Activated CD8-positive, alpha-beta memory T cell treated with anti-CD3 and anti-CD28 coated beads for 36 hours (primary cell): ENCODE measurements at regions not wholly inside any gene's neighbourhood (a gene's known extent, or its start where the extent isn't known, plus 50 kb on each side); places are given as distances from the start of the nearest gene placed in this dataset.

Experiments used
- CTCF ChIA-PET: fragments of 350-600 bp; sonication (Branson Sonifier 250); formaldehyde crosslinking; loops from one replicate; lab custom pipeline; 2021; ENCODE audit warnings: antibody characterized with exemption; lab: Charles Lee
- POLR2A ChIA-PET: fragments of 350-600 bp; sonication (Branson Sonifier 250); formaldehyde crosslinking; loops from one replicate; lab custom pipeline; 2021; ENCODE audit warnings: antibody characterized with exemption; lab: Charles Lee

GRCh38 chr18:73670524-73670923 is 477.1 kb downstream of the FBXO15 start:
- ChIA-PET POLR2A (no interaction called here), CTCF (no interaction called here)

DNA sequence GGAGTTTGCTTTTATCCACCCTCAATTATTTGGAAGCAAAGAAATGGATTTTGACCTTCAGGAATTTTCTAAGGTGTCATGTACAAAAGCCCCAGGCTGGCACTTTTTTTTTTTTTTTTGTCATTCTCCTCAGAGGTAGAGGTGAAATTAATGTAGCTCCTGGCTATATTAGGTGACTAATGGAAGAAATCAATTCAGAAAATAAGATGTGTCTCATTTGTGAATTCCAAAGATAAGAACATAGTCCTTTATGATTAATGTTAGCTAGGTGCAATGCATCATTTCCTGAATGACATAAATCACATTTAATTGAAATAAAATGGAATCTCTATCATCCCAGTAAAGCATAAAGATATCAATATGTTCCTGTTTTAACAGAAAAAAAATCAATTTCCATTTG is 477.6 kb downstream of the FBXO15 start:
- POLR2A ChIA-PET: no interaction called here

DNA sequence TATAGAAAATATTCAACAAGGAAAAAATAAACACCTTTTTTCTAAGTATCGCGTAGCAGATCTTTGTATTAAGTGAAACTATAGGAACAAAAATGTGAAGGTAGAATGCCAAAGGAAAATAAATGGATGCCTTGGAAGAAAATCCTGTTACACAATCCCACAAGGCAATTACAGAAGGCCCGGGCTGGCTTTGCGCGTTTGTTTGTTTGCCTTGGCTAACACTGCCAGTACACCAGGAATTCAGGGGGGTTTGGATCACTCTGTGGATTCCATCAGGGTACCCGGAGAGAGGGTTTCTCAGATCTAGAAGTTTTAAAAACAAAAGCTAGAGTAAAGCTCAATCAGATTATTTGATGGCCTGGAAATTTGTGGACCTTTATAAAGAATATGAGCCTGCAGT is 478.3 kb downstream of the FBXO15 start:
- CTCF ChIA-PET: no interaction called here
- POLR2A ChIA-PET: no interaction called here

More for the DNA sequence above, 477.6 kb downstream of the FBXO15 start:
- CTCF ChIA-PET: no interaction called here

DNA sequence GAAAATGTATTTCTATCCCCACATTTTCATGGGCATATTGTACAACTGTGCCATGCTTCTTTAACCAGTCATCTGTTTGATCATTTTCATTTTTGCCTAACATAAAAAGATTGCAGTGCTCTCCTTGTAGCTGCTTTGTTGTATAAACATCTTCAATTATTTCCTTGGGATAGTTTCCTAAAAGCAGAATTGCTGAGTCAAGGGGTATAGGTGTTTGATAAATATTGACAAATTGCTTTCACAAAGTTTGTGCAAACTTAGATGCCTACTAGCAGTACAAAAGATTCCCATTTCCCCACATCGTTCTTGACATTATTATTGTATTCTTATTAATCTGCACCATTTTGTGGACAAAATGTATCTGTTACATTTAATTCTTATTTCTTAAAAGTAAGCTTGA is 479.6 kb downstream of the FBXO15 start:
- ChIA-PET POLR2A (no interaction called here), CTCF (no interaction called here)

DNA sequence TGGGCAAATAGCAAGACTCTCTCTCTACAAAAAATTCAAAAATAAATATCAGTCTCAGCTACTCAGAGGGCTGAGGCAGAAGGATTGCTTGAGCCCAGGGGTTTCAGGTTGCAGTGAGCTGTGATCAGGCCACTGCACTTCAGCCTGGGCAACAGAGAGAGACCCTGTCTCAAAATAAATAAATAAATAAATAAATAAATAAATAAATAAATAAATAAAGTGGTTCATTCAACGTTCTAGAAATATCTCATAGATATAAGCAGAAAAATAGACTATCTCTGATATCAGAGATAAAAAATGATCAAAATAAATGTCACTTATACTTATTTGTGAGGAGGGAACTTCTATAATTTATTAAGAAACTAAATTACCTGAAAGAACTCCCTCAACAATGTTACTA is 480.9 kb downstream of the FBXO15 start:
- CTCF ChIA-PET: no interaction called here
- POLR2A ChIA-PET: no interaction called here

GRCh38 chr18:73664896-73665295 is 482.7 kb downstream of the FBXO15 start:
- ChIA-PET CTCF (no interaction called here), POLR2A (no interaction called here)

DNA sequence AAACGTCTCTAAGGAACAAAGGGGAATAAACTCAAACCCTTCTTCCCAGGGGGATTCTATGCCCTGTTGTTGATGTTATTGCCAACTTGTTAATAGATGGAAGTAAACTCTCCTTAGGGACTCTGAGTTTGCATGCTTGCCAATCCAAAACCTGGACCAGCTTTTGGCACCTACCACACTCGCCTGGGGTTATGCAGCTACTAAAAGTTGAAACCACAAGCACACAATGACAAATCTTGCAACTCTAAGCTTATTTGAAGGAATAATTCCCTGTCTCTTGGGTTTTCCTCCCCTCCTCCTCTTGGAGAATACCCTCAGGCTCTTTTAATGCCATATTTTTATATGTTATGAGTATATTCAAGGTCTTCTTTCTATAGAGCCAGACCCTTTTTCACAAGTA is 484.1 kb downstream of the FBXO15 start:
- ChIA-PET CTCF (no interaction called here), POLR2A (no interaction called here)

DNA sequence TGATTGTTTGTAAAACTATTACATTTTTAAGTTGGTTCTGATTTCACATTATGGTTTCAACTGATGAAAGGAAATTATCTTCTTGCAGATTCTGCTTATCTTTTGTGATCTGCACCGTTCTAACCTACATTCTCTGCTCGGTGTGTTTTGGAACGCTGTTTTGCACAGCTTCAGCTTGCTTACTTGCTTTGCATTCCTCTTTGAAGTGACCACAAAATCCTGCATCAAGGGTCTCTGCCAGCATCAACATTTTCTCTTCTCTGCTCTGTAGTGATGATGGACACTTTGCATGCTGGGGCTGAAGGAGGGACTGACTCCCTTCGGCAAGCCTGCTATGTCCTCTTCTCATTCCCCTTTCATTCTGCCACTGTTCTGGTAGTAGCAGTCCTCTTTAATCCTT is 485.2 kb downstream of the FBXO15 start:
- POLR2A ChIA-PET: no interaction called here
- CTCF ChIA-PET: no interaction called here

DNA sequence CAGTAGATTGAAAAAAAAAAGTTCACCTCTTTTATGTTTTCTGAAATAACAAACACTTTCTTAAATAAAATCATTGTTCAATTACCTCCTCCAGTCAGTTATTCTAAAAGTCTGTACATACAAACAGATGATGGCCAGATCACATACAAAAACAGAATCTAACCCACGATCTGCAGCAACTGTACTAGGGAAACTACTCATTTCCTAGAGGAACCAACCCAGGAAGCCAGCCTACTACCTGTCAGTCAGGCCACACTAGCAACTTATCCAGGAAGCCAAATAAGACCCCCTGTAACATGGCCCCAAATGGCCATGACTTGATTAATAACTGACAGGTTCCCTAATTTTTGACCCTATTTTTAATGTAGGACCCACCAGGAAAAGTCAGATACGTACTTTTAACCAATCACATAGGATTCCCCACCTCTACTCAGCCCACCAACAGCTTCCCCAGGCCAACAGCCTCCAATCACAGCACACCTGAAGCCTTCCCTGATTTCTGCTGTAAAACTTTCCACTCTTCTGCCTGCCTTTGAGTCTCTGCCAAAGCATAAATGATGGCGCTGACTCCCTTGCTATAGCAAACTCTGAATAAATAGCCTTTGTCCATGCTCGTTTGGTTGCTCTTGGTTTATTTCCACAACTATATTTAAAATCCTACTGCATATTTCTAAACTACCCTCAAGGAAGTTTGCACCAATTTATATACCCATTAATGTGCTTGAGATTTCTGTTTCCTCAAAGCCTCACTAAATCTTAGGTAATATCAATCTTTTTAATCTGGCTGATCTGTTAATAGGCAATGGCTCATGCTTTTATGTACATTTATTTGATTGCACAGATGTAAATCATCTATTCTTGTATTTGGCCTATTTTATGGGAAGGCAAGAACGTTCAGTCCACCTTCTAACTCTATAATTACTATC is 486.4 kb downstream of the FBXO15 start:
- ChIA-PET POLR2A (no interaction called here), CTCF (no interaction called here)

- ChIA-PET POLR2A (no interaction called here), CTCF (no interaction called here)
Measured at GRCh38 chr18:73656691-73657090, 490.9 kb downstream of the FBXO15 start.

DNA sequence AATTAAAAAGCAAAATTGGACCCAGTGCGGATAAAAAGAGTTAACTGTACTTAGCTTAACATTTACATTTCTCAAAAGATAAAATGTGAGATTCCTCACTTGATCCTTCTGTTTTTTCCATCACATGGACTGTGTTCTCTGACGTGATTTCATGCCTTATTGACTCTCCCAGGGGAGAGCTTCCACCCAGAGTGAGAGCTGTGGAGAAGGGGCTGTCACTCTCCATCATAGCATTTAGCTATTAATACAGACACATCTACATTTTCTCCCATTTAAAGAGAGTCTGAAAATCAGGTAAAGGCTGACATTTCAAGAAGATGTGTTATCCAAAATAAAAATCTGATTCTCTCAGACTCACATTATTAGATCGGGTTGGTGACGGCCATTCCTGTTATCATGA is 493.8 kb downstream of the FBXO15 start:
- ChIA-PET CTCF (no interaction called here), POLR2A (no interaction called here)

GRCh38 chr18:73653251-73653650 is 494.4 kb downstream of the FBXO15 start:
- CTCF ChIA-PET: no interaction called here

DNA sequence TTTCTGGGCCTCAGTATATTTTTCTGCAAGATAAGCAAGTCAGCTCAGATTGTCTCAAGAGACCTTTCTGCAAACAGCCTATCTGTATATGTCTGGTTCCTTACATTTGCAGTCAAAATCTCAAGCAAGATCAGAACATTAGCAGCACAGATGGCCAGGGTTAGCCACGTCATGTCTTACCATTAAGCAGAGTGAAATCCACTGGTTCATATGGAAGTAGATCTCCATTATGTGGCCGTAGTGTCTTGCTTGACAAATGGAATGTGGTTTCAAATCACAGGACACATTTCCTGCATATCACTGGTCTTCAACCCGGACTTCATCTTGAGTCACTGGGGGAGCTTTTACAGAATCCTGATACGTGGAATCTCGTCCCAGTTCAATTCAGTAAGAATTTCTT is 500.2 kb downstream of the FBXO15 start:
- CTCF ChIA-PET: no interaction called here
- POLR2A ChIA-PET: no interaction called here

More at GRCh38 chr18:73653251-73653650, 494.4 kb downstream of the FBXO15 start:
- POLR2A ChIA-PET: no interaction called here

GRCh38 chr18:73646772-73647171 is 500.9 kb downstream of the FBXO15 start:
- CTCF ChIA-PET: no interaction called here
- POLR2A ChIA-PET: no interaction called here

DNA sequence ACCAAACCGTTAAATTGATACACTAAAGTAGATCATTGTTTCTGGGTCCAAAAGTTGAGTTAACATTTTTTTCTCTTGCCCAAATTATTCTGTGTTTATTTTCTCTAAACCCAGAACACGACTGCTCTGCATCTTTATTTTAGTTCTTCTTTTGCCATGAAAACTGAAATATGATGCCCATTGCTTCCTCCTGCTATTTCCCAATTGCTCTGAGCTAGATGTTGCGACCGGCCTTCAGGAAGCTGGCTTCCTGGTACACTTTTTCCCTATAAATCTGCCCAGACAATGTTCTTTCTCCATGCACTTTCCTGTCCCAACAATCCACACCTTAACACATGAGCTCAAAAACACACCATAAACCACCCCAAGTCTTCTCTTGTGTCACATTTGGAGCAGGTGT is 501.4 kb downstream of the FBXO15 start:
- ChIA-PET CTCF (no interaction called here), POLR2A (no interaction called here)

DNA sequence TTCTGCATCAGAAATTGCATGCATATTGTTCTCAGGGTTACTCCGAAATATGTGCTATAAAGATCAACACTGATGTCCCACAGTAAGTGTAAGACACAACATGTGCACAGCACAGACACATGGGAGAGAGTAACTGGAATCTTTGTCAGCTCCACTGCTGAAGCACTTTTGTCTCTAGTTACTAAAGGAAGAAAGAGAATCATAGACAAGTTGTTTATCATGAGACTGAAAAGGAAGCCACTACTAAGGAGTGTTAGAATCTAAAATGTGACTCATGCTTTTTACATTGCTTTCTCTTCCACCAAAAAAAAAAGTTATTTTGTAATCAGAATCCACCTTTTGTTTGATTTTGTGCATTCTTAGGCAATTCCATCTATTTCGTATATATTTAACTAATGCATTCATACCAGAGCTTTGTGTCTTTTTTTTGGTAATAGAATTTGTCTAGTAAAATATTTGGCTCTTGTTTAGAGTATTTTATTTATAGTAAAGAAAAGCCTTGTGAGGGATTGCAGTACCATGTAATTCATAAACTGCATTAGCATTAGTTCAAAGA is 502.4 kb downstream of the FBXO15 start:
- ChIA-PET CTCF (no interaction called here), POLR2A (no interaction called here)

DNA sequence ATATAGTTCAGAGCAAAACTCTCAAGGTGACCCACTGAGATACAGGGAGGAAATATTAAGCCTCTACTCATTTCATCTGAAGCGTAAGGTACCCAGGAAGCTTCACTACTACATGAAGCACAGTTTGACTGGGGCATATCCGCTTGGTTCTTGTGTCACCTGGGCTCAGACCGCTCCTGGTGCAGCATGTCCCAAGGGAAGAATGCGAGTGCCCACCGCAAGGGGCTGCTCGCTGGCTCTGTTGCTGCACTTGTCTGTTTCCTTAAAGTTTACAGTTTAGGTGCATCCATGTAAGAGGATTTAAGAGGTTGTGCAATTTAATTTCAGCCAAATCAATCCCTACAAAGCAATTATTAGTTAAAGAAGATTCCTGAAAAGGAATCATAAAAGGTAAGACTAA is 507.8 kb downstream of the FBXO15 start:
- POLR2A ChIA-PET: no interaction called here
- CTCF ChIA-PET: no interaction called here

GRCh38 chr18:73638709-73639108 is 508.9 kb downstream of the FBXO15 start:
- CTCF ChIA-PET: no interaction called here
- POLR2A ChIA-PET: no interaction called here

DNA sequence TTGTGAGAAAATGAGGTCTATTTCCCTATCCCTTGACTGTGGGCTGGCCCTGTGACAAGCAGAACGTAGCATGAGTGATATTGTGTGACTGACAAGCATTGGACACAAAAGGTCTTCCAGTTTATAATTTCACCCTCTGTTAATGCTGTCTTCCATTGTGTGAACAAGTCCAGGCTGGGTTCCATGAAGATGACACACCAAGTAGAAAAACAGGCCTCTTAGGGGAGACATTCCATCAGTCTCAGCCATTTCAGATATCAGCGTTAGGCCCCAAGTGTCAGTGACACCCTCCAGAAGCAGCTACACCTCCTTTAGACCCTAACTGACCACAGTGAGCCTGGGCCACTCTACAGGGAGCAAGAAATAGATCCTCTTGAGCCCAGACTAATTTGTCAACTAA is 511.3 kb downstream of the FBXO15 start:
- CTCF ChIA-PET: no interaction called here
- POLR2A ChIA-PET: no interaction called here

DNA sequence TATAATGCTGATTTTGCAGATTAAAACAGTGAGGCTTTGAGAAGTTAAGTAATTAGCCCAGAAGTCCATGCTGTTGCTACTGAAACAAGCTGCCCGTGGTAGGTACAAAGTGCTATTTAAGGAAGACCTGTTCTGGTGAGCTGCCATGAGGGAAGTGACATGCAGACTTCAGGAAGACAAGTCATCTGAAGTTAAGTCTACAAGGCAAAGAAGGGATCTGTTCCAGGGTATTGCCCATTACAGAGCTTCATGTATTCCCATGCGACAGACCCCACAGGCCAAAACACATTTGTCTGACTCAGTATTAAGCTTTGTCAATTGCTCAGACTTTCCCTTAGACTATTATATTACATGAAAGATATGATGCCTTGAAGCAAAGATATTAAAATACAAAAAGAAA is 520.8 kb downstream of the FBXO15 start:
- POLR2A ChIA-PET: no interaction called here
- CTCF ChIA-PET: no interaction called here

- POLR2A ChIA-PET: no interaction called here
- CTCF ChIA-PET: no interaction called here
Measured at GRCh38 chr18:73626221-73626620, 521.4 kb downstream of the FBXO15 start.
